Posterior vena cava (tissue), 2 donors: ENCODE measurements at regions not wholly inside any gene's neighbourhood (a gene's known extent, or its start where the extent isn't known, plus 50 kb on each side); places are given as distances from the start of the nearest gene placed in this dataset.

ENCODE experiments used
- DNase-seq: peaks from one replicate; pipeline ENCODE4 v3.0.0-alpha.2; 2020; ENCODE audit warnings: low spot score
- intact Hi-C, 2 donors: fragments of 100-400 bp; cut with DNase I; formaldehyde crosslinking; loops; one replicate each; pipeline versions ENCODE4 v1.14.1 to v1.14.2; 2022 to 2023
- donor health status: DM: yes; HTN: yes; CAD: no.
- donor health status: DM: yes; HTN: yes; CAD: no.

DNA sequence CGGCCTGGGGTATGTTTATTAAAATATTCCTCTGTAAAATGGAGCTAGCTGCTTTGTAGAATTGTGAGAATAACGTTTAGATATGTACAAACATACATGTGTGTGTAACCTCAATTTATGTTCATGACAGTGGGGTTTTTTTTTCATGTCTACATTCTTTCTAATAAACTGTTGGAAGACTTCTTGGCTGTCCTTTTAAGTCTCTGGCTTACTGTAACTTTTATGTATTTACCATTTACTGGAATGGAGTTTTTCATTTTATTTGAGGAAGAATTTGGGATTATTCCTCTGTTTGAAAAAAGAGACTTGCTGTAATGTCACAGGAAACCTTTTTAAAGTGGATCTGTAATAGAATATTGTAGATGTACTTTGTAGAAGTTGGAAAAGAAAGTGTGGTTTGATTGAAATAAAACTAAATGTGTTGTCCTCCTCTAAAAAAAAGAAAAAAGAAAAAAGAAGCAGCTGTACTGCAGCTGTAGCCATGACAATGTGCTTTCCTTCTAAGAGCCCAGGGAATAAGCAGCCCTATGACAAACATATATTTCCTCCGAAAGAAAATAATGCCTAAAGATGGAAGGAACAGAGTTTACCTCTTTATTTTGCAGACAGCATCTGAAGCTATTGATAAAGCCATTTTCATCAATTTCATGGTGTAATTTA lies 71.2 kb upstream of the FREM1 start:
- intact Hi-C loops = no loop called here
- no peak for DNase-seq

GRCh38 chr9:14978022-14979000 lies 68.1 kb upstream of the FREM1 start:
- intact Hi-C loops = no loop called here
- DNase-seq = no peak

- intact Hi-C loops = no loop called here
These were observed 57.5 kb upstream of the FREM1 start for GRCh38 chr9:14967450-14968321.

GRCh38 chr9:14962193-14962882 lies 52.1 kb upstream of the FREM1 start:
- intact Hi-C loops = no loop called here
- DNase-seq = no peak

More at GRCh38 chr9:14967450-14968321, 57.5 kb upstream of the FREM1 start:
- DNase-seq = no peak

DNA sequence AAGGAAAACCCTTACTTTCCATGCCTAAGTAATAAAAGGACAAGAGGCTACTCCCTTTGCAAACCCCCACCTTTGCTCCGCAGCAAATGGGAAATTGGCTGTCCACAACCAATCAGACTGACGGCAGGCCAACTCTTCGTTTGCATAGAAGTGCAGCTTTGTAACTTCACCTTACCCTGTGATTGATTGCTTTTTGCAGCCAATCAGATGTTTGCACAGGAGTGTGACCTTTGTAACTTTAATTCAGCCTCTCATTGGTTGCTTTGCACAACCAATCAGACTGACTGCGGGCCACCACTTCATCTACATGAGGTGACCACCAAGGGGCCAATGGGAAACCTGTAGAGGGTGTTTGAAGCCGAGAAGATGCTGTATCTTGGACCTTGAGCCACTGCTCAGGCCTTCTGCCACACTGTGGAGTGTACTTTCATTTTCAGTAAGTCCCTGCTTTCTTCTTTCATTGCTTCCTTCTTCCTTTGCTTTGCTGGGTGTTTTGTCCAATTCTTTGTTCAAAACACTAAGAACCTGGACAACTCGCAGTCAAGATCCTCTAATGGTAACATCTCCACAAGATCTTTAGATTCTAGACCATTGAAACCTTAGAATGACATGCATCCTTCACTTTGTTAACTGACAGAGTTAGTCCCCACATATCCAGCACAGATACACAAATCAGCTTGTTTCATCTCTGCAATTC lies 51.3 kb upstream of the FREM1 start:
- intact Hi-C loops = no loop called here
- no peak for DNase-seq

- DNase-seq = no peak
- intact Hi-C loops = no loop called here
These were observed 50.7 kb upstream of the FREM1 start for GRCh38 chr9:14960881-14961280.
